ENCODE measurements at regions not wholly inside any gene's neighbourhood (a gene's known extent, or its start where the extent isn't known, plus 50 kb on each side); places are given as distances from the start of the nearest gene placed in this dataset.

DNA sequence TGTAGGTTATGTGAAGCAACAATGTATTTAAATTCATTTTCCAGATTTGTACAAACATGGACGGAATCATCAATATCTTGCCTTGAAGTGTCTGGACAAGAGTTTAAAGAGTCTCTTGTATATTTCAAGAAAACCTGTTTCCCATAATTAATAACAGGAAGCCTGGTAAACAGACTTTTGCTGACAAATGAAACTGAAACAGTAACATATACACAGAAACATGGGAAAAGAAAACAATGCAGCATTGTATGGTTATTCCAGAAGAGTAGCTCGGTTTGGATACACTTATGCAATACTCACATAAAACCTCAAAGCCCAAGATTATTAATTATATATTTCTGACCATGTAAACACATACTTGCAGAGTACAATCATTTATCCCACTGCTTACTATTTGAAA lies 265.5 kb downstream of the PTPRC start:
- peak; percentile 54 for DNase-seq

GRCh38 chr1:198906739-198907422 lies 268.0 kb downstream of the PTPRC start:
- DNase-seq: no peak

GRCh38 chr1:198907423-198907746 lies 268.5 kb downstream of the PTPRC start:
- no peak for DNase-seq

DNA sequence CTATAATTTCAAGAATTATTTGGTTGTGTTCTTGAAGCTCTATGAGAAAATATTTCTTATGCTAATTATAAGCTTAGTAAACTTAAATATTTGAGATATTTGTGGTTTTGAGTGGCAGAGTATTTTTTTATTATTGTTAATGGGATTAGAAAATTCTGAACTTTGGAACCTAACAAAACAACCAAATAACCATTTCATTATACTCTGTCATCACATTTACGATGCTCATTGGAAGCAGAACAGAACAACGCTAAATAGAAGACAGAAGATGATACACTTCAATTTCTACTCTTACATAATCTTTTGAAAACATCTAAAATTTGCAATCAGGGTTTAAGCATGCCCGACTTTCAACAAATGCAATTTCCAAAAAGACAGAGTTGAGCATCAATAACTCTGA lies 270.2 kb downstream of the PTPRC start:
- DNase-seq: no peak

DNA sequence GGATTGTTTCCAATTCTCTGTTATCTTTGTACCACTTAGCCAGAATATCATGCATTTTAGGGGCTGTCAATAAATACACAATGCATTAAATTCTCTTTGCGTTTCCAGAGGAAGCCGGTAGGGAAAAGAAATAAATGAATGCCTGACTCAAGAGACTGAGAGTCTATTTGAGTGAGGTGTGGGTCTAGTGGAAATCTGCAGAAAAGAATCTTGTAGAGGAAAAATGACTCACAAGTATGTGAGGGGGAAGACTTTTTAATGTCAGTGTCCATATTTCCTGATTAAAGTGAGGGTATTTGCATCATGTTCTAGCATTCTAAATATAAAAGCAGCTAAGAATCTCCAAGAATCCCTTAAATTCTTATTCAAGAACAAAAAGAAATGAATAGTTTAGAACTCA lies 271.1 kb downstream of the PTPRC start:
- peak; percentile 72 for DNase-seq

GRCh38 chr1:198910816-198911215 lies 272.0 kb downstream of the PTPRC start:
- no peak for DNase-seq

GRCh38 chr1:198912046-198912445 lies 273.2 kb downstream of the PTPRC start:
- no peak for DNase-seq

GRCh38 chr1:198913667-198914066 lies 274.8 kb downstream of the PTPRC start:
- peak; percentile 81 for DNase-seq

GRCh38 chr1:198915327-198916231 lies 276.7 kb downstream of the PTPRC start:
- DNase-seq: peak; percentile 38

DNA sequence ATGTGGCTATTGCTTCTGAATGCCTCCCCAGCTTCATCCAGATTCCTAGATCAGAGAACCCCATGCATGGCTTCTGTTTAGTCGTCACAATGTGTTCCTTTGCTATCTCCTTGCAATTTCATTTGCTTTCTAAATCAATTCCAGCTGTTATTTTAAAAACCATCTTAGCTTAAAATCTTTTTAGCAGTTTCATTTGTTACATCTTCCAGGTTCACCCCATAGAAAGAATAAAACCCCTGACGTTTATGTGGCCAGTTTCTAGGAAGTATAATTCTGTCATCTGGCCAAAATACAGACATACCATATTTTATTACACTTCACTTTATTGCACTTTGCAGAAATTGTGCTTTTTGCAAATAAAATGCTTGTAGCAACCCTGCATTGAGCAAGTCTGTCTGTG lies 278.4 kb downstream of the PTPRC start:
- DNase-seq: peak; percentile 46

DNA sequence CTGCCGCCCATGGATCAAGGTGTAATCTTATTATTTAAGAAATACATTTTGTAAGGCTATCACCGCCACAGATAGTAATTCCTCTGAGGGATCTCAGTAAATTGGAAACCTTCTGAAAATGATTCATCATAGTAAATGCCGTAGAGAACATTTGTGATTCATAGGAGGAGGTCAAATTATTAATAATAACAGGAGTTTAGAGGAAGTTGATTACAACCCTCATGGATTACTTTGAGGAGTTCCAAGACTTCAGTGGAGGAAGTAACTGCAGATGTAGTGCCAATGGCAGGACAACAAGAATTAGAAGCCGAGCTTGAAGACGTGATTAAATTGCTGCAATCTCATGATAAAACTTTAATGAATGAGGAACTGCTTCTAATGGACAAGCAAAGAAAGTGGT lies 280.1 kb downstream of the PTPRC start:
- no peak for DNase-seq

DNA sequence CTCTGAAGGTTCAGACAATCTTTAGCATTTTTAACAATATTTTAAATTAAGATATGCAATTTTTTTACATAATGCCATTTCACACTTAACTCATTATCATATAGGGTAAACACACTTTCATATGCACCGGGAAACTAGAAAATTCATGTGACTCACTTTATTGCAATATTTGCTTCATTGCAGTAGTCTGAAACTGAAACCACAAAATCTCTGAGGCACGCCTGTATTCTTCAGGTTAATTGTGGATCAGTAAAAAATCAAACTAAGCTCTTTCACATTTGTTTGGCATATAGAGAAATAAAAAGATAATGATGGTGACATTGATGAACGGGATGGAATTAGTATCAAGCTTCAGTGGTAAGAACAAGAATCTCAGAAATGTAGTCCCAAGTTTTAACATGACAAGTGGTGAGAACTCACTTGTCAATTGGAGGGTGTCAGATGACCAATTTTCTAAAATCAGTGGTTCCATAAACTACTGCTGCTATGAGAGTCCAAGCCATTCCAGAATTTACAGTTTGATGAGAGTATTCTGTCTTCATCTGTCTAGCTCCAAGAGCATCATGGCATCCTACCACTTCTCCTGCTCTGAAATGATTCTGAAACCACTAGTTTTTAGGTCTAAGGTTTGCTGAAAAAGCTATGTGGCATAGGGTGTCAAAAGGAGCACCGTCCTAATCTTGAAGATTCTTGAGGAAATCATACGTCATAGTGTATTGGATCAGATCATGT lies 281.0 kb downstream of the PTPRC start:
- DNase-seq: peak; percentile 35

DNA sequence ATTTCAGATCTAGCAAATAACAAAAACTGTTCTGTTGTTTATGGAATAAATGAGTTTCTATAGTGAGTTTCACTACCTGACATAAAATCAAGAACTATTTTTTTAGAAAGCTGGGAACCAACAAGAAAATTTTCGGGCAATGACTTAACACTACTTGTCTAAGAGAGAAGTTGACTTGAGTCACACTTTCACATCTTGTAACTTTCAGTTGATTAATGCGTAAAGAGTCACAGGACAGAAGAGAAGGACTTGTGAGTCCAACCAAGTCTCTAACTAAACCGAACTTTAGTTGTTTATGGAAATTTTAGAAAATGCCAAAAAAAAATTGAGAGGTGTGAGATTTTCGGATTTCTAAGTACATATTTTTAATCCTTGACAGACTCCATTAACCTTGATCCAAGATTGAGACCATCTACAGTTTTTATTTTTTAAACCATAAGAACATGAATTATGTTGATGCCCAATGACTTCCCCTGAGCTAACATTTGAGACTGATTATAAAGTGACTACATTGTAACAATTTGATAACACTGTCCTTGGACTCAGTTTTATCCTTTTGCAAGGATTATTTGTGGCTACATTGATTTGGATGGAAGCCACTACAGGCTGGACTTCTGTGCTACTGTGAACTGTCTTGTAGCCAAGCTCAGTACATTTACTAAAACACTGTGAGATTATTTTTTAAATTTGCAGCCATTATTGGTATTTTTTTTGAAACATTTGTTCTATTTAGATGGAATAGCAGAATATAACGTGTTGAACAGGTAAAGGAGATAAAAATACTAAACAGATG lies 284.0 kb downstream of the PTPRC start:
- no peak for DNase-seq

DNA sequence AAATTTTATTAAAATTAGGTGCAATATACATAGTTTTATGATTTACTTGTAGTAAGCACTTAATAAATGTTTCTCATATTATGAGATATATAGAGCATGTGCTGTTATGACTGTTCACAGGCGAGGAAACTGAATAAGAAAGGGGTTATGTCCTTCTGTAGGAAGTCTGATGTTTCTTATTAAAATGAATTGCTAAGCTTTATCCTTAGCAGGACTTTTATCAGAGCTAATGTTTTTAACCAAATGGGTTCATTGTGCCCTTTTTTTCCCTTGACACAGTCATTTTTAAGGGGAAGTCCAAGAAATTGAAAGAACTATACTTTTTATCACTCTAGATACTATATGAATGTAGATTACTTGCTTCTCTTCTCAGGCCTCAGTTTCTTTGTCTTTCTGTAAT lies 285.2 kb downstream of the PTPRC start:
- no peak for DNase-seq

GRCh38 chr1:198925567-198925966 lies 286.7 kb downstream of the PTPRC start:
- DNase-seq: no peak

GRCh38 chr1:198927129-198927528 lies 288.3 kb downstream of the PTPRC start:
- no peak for DNase-seq

- no peak for DNase-seq
Measured at GRCh38 chr1:198929111-198929604, 290.3 kb downstream of the PTPRC start.

GRCh38 chr1:198929961-198930599 lies 291.2 kb downstream of the PTPRC start:
- peak; percentile 68 for DNase-seq

GRCh38 chr1:198932351-198932991 lies 293.6 kb downstream of the PTPRC start:
- DNase-seq: peak; percentile 28

GRCh38 chr1:198933515-198934222 lies 294.8 kb downstream of the PTPRC start:
- DNase-seq: no peak

DNA sequence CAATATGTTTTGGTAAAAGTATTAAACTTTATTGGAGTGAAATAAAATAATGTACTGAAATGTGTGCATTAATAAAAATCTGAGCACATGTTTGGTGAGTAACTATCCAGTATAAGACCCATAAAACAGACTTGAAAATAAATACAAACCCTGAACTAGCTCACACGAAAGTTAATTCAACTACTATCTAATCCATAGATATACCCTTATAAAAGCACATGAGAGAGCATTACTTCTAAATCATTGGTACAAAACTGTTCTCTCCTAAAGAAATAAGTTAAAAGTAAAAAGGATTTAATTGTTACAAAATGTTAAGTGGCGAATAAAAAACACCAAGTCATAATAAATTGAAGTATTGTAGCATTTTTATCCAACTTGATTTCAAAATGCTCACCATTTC lies 295.6 kb downstream of the PTPRC start:
- no peak for DNase-seq

Data from fibroblast of skin of abdomen (primary cell).